ENCODE measurements at regions not wholly inside any gene's neighbourhood (a gene's known extent, or its start where the extent isn't known, plus 50 kb on each side); places are given as distances from the start of the nearest gene placed in this dataset.
"Not testable (repeated sequence)": the region's sequence is repeated elsewhere in the genome, so short reads cannot be mapped to it uniquely, and the experiment has no call there.

DNA sequence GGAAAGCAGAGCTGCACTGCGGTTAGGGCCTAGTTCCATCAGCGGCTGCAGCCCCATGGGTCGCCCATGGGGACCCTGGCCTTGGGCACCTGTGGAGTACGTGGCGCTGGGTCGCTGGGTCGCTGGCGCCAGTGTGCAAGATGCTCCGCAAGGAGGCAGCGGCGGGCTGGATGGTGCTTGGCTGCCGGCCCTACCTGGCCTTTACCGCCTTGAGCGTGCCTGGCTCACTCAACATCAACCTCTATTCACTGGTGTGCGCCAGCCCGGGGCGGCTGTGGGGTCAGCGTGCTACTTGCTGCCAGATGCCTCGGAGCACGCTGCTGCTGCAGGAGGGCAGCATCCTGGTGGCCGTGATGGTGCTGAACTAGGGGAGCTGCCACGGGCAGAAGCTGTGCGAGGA is 85.1 kb upstream of the RHOU start:
- TF ChIP-seq, protein P1, sequence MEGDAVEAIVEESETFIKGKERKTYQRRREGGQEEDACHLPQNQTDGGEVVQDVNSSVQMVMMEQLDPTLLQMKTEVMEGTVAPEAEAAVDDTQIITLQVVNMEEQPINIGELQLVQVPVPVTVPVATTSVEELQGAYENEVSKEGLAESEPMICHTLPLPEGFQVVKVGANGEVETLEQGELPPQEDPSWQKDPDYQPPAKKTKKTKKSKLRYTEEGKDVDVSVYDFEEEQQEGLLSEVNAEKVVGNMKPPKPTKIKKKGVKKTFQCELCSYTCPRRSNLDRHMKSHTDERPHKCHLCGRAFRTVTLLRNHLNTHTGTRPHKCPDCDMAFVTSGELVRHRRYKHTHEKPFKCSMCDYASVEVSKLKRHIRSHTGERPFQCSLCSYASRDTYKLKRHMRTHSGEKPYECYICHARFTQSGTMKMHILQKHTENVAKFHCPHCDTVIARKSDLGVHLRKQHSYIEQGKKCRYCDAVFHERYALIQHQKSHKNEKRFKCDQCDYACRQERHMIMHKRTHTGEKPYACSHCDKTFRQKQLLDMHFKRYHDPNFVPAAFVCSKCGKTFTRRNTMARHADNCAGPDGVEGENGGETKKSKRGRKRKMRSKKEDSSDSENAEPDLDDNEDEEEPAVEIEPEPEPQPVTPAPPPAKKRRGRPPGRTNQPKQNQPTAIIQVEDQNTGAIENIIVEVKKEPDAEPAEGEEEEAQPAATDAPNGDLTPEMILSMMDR (IDR thresholded peaks at IDR 0.05), result no peak
- H3K4me3 ChIP-seq, result no peak overlapping the region
- no peak overlapping the region for H3K27ac ChIP-seq
- no peak for DNase-seq (ENCODE audit: low spot score)

DNA sequence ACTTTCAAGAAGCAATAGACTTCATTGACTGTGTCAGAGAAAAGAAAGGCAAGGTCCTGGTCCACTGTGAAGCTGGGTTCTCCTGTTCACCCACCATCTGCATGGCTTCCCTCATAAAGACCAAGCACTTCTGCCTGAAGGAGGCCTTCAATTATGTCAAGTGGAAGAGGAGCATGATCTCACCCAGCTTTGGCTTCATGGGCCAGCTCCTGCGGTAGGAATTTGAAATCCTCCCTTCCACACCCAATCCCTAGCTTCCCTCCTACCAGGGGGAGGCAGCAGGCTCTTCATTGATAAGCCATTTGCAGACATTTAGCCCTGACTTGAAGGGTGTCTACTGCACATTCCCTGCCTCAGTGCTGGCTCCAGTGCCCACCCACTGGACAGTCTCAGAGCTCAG is 84.3 kb upstream of the RHOU start:
- TF ChIP-seq, protein P1 (IDR thresholded peaks at IDR 0.05), result no peak
- no peak overlapping the region for H3K4me3 ChIP-seq
- H3K27ac ChIP-seq, result no peak overlapping the region
- DNase-seq (ENCODE audit: low spot score), result no peak

DNA sequence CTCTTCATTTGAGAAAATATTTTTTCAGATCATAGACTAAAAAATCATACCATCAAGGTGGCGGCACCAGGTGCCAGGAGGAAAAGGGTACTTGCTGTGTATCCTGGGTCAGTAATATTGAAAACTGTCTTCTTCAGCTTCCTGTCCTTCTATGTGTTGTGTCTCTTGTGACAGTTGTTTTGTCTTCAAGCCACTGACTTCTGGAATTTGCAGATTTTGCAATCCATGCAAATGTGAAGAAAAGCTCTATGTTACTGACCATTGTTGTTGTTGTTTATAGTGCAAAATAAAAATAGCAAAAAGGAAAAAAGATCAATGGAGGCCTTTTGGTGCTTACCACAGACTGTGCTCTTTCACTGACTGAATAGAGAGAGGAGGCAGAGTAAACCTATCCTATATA is 83.2 kb upstream of the RHOU start:
- Histone ChIP-seq H3K27ac (no peak overlapping the region), H3K4me3 (no peak overlapping the region)
- DNase-seq (ENCODE audit: low spot score), result no peak
- TF ChIP-seq, protein P1 (IDR thresholded peaks at IDR 0.05), result no peak

DNA sequence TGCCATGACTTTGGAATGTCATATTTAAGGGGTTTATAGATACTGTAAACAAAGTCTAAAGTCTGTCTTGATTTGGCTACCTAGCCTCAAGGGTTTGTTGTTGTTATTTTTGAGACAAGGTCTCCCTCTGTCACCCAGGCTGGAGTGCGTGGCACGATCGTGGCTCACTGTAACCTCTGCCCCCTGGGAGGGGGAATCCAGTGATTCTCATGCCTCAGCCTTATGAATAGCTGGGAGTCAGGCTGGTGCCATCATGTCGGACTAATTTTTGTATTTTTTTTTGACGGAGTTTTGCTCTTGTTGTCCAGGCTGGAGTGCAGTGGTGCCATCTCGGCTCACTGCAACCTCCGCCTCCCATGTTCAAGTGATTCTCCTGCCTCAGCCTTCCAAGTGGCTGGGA is 82.2 kb upstream of the RHOU start:
- H3K4me3 ChIP-seq; H3K27ac ChIP-seq; DNase-seq (ENCODE audit: low spot score): not testable (repeated sequence)

GRCh38 chr1:228653748-228654147 is 81.5 kb upstream of the RHOU start:
- Histone ChIP-seq H3K27ac (no peak overlapping the region), H3K4me3 (no peak overlapping the region)

DNA sequence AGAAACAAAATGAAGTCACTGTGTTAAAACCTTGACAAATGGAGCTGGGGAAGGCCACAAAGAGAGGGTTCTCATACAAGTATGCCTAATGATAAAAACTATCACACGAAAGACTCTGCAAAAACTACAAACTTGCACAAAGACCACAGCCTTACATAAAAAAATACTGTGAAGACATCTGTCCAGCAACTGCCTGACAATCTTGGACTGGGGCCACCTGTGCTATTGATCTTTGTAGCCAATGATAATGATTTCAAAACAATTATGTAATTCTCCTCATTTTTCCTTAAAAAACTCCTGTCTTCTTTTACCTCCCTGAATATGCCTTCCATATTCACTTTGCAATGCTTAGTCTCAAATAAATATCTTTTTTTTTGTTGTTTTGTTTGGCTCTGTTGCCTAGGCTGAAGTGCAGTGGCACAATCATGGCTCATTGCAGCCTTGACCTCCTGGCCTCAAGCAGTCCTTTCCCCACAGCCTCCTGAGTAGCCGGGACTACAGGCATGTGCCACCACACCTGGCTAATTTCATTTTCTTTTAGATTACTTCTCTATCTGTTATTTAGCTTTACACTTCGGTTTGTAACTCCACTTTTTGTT is 79.4 kb upstream of the RHOU start:
- Histone ChIP-seq H3K27ac (no peak overlapping the region), H3K4me3 (no peak overlapping the region)
- TF ChIP-seq, protein P1 (IDR thresholded peaks at IDR 0.05), result no peak
- DNase-seq (ENCODE audit: low spot score), result no peak

More at GRCh38 chr1:228653748-228654147, 81.5 kb upstream of the RHOU start:
- TF ChIP-seq, protein P1 (IDR thresholded peaks at IDR 0.05), result no peak
- no peak for DNase-seq (ENCODE audit: low spot score)

DNA sequence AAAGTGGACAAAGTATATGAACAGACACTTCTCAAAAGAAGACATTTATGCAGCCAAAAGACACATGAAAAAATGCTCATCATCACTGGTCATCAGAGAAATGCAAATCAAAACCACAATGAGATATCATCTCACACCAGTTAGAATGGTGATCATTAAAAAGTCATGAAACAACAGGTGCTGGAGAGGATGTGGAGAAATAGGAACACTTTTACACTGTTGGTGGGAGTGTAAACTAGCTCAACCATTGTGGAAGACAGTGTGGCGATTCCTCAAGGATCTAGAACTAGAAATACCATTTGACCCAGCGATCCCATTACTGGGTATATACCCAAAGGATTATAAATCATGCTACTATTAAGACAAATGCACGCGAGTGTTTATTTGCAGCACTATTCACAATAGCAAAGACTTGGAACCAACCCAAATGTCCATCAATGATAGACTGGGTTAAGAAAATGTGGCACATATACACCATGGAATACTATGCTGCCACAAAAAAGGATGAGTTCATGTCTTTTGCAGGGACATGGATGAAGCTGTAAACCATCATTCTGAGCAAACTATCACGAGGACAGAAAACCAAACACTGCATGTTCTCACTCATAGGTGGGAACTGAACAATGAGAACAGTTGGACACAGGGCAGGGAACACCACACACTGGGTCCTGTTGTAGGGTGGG is 73.1 kb upstream of the RHOU start:
- H3K27ac ChIP-seq; DNase-seq (ENCODE audit: low spot score): not testable (repeated sequence)

GRCh38 chr1:228664399-228664914 is 70.8 kb upstream of the RHOU start:
- no peak for DNase-seq (ENCODE audit: low spot score)
- Histone ChIP-seq H3K27ac (no peak overlapping the region), H3K4me3 (peak overlapping the region; percentile 28)
- TF ChIP-seq, protein P1 (IDR thresholded peaks at IDR 0.05), result peak; percentile 84

More for the DNA sequence above, 73.1 kb upstream of the RHOU start:
- H3K4me3 ChIP-seq, result not testable (repeated sequence)
